SK-N-MC (cell line): ENCODE measurements at regions not wholly inside any gene's neighbourhood (a gene's known extent, or its start where the extent isn't known, plus 50 kb on each side); places are given as distances from the start of the nearest gene placed in this dataset.

ENCODE experiments used
- DNase-seq: peaks from one replicate; pipeline ENCODE4 v3.0.0-alpha.2; 2011; ENCODE audit warnings: low read depth, low spot score
- H3K27ac ChIP-seq: fragments of 200-600 bp; sonication (generic); 2 replicates; pipeline ENCODE4 v1.5.1; 2016; ENCODE audit warnings: mixed run types
- H3K36me3 ChIP-seq: fragments of 200-600 bp; sonication (generic); 2 replicates; pipeline ENCODE4 v1.6.1; 2017; ENCODE audit warnings: antibody characterized with exemption, low read length, mixed read lengths; ENCODE audit not compliant: insufficient read depth
- H3K4me3 ChIP-seq: fragments of 200-600 bp; sonication (generic); 2 replicates; pipeline ENCODE4 v1.5.1; 2016
- H3K9ac ChIP-seq: fragments of 200-600 bp; sonication (generic); 2 replicates; pipeline ENCODE4 v1.8.0; 2017; ENCODE audit warnings: mixed run types, mixed read lengths; ENCODE audit not compliant: insufficient read length
- H3K9me3 ChIP-seq: fragments of 200-600 bp; sonication (generic); 2 replicates; pipeline ENCODE4 v1.6.1; 2017; ENCODE audit warnings: low read depth, mild to moderate bottlenecking, antibody characterized with exemption, low read length, moderate library complexity, mixed read lengths
- EZH2 ChIP-seq: fragments of 200-600 bp; sonication (generic); IDR thresholded peaks from one replicate; pipeline ENCODE4 v1.6.1; 2017; ENCODE audit warnings: antibody characterized with exemption
- FOXP2 ChIP-seq: optimal IDR thresholded peaks from 2 replicates; pipeline ENCODE3; 2011; ENCODE audit warnings: mild to moderate bottlenecking, moderate library complexity; ENCODE audit not compliant: insufficient read depth; ENCODE audit errors: extremely low read length, control extremely low read depth
- POLR2AphosphoS5 ChIP-seq: IDR thresholded peaks from 2 replicates; pipeline ENCODE4 v1.6.1; 2012; ENCODE audit warnings: mild to moderate bottlenecking, low read depth, low read length, borderline replicate concordance

- no peaks in the 10 kb centered on the region for H3K9me3 ChIP-seq
- no peak overlapping the region for H3K4me3 ChIP-seq
- H3K27ac ChIP-seq: no peak overlapping the region
- no peak for DNase-seq
- H3K9ac ChIP-seq: no peak overlapping the region
- TF ChIP-seq EZH2 (no peak), FOXP2 (no peak), POLR2AphosphoS5 (no peak)
- H3K36me3 ChIP-seq: no peaks in the 10 kb centered on the region
These were observed 93.0 kb upstream of the TOP3B start for GRCh38 chr22:22075382-22076163.

- H3K9ac ChIP-seq: no peak overlapping the region
These were observed 92.2 kb upstream of the TOP3B start for GRCh38 chr22:22074634-22075381.

GRCh38 chr22:22073769-22074561 is 91.4 kb upstream of the TOP3B start:
- Histone ChIP-seq H3K9ac (no peak overlapping the region), H3K27ac (no peak overlapping the region), H3K36me3 (no peaks in the 10 kb centered on the region), H3K4me3 (no peak overlapping the region), H3K9me3 (no peaks in the 10 kb centered on the region)
- no peak for DNase-seq
- TF ChIP-seq POLR2AphosphoS5 (no peak), EZH2 (no peak), FOXP2 (no peak)

More at GRCh38 chr22:22074634-22075381, 92.2 kb upstream of the TOP3B start:
- no peak for DNase-seq
- Histone ChIP-seq H3K36me3 (no peaks in the 10 kb centered on the region), H3K9me3 (no peaks in the 10 kb centered on the region), H3K27ac (no peak overlapping the region), H3K4me3 (no peak overlapping the region)
- no peak for TF ChIP-seq FOXP2
- TF ChIP-seq POLR2AphosphoS5: no peak
- no peak for TF ChIP-seq EZH2

- Histone ChIP-seq H3K27ac (no peak overlapping the region), H3K9me3 (no peaks in the 10 kb centered on the region), H3K9ac (no peak overlapping the region), H3K4me3 (no peak overlapping the region), H3K36me3 (no peaks in the 10 kb centered on the region)
- DNase-seq: no peak
- no peak for TF ChIP-seq POLR2AphosphoS5
- TF ChIP-seq FOXP2: no peak
- TF ChIP-seq EZH2: no peak
These were observed 89.7 kb upstream of the TOP3B start for GRCh38 chr22:22072169-22072836.

- DNase-seq: no peak
- Histone ChIP-seq H3K4me3 (no peak overlapping the region), H3K9ac (no peak overlapping the region), H3K27ac (no peak overlapping the region), H3K36me3 (no peaks in the 10 kb centered on the region), H3K9me3 (no peaks in the 10 kb centered on the region)
- TF ChIP-seq EZH2: no peak
- TF ChIP-seq POLR2AphosphoS5: no peak
- no peak for TF ChIP-seq FOXP2
These were observed 88.9 kb upstream of the TOP3B start for GRCh38 chr22:22071455-22071854.

GRCh38 chr22:22070371-22070824 is 87.8 kb upstream of the TOP3B start:
- no peak overlapping the region for H3K4me3 ChIP-seq
- no peak overlapping the region for H3K9ac ChIP-seq
- no peak overlapping the region for H3K27ac ChIP-seq
- DNase-seq: no peak
- H3K9me3 ChIP-seq: no peaks in the 10 kb centered on the region
- H3K36me3 ChIP-seq: no peaks in the 10 kb centered on the region
- no peak for TF ChIP-seq FOXP2
- no peak for TF ChIP-seq EZH2
- no peak for TF ChIP-seq POLR2AphosphoS5

GRCh38 chr22:22069450-22070370 is 87.1 kb upstream of the TOP3B start:
- no peaks in the 10 kb centered on the region for H3K36me3 ChIP-seq
- H3K9me3 ChIP-seq: no peaks in the 10 kb centered on the region
- H3K4me3 ChIP-seq: no peak overlapping the region
- H3K27ac ChIP-seq: no peak overlapping the region
- H3K9ac ChIP-seq: no peak overlapping the region
- no peak for DNase-seq
- TF ChIP-seq FOXP2 (no peak), POLR2AphosphoS5 (no peak), EZH2 (no peak)
